HG03520 (cell line): ENCODE measurements at regions not wholly inside any gene's neighbourhood (a gene's known extent, or its start where the extent isn't known, plus 50 kb on each side); places are given as distances from the start of the nearest gene placed in this dataset.
A peak's percentile ranks its signal among the peaks of the same experiment; 100 is the strongest.

Experiments used
- ATAC-seq: cut with Tn5 transposase; IDR thresholded peaks from one replicate; pipeline ENCODE4 v1.9.1; 2021; ENCODE audit warnings: mild to moderate bottlenecking, moderate library complexity; ENCODE audit not compliant: unreplicated experiment

GRCh38 chr2:122098306-122098705 lies 342.9 kb downstream of the TSN start:
- ATAC-seq = no peak

DNA sequence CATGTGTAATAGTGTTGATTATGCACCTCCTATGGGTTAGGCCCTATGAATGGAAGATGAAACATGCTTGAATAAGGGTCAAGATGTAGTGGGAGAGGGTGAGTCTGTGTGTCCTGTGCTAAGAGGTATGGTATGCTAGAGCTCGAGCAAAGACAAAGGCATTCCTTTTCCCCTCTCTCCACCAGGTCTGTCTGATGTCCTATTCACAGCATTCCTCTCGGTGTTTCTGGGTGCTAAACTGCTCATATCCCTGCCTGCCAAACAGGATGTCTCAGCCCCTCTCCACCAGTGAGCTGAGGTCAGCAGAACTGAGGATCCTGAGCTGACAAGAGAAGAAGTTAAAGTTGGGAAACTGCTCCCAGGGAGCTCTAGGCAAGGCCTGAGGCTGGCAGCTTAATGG lies 344.9 kb downstream of the TSN start:
- no peak for ATAC-seq

- ATAC-seq = no peak
These were observed 345.3 kb downstream of the TSN start for GRCh38 chr2:122100756-122101155.

- ATAC-seq = no peak
These were observed 345.9 kb downstream of the TSN start for GRCh38 chr2:122101319-122101718.

DNA sequence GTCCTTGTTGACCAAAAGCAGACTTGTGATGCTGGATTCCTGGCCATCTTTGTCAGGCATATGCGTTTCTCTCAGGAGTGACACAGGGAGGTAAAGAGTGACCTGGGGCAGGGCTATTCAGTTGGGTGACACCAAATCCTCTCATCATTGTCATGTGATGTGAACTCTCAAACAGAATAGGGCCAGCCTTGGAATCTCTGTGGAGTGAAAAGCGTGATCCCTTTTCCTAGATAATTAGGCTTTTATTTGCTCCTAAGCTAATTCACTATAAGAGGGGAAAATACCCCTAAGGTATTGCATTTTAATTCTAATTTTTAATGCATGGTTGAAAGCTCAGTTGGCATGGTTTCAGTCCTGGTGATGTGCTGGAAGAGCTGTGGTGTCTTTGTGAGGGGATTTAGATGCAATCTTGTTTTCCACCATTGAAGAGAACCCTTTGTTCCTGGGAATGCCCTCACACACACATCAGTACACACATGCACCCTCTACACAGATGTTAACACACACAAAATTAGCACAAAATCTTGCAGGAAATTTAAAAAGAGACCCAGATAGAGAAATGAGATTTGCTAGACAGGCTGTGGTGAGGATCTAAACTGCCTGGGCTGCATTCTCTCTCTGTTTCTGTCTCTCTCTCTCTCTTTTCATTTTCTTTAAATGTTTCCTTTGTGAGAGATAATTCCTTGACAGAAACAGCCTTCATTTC lies 349.9 kb downstream of the TSN start:
- ATAC-seq = no peak

GRCh38 chr2:122105877-122106206 lies 350.4 kb downstream of the TSN start:
- no peak for ATAC-seq

DNA sequence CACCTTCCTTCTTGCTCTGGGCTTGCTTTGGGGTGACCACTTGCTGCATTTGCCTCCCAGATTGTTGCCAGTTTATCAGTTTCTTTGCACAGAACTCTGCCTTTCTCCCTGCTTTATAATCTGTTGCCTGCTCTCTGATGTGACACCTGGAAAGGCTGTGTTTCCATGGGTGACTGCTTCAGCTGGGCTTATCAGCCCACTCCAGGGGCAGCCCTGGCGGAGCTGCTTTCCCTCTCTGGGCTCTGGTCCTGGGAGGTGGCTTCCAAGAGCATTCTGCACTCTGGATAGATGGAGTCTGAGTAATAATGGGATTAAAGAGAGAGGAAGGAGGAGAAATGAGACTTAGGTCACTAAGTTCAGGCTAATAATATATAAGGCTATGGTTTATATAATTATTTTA lies 352.7 kb downstream of the TSN start:
- no peak for ATAC-seq

- ATAC-seq = no peak
These were observed 357.0 kb downstream of the TSN start for GRCh38 chr2:122112216-122113005.

GRCh38 chr2:122114421-122114820 lies 359.0 kb downstream of the TSN start:
- ATAC-seq = no peak

GRCh38 chr2:122117371-122117770 lies 361.9 kb downstream of the TSN start:
- no peak for ATAC-seq

DNA sequence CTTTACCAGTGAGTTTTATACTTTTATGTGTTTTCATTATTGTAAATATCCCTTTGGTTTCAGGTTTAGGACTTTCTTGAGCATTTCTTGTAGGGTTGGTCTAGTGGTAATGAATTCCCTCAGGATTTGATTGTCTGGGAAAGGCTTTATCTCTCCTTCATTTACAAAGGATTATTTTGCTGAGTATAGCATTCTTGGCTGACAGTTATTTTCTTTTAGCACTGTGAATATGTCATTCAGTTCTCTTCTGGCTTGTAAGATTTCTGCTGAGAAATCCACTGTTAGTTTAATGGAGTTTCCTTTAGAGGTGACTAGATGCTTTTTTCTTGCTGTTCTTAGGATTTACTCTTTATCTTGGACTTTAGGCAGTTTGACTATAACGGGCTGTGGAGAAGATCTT lies 373.9 kb downstream of the TSN start:
- ATAC-seq = no peak

- no peak for ATAC-seq
These were observed 376.8 kb downstream of the TSN start for GRCh38 chr2:122132147-122132691.

DNA sequence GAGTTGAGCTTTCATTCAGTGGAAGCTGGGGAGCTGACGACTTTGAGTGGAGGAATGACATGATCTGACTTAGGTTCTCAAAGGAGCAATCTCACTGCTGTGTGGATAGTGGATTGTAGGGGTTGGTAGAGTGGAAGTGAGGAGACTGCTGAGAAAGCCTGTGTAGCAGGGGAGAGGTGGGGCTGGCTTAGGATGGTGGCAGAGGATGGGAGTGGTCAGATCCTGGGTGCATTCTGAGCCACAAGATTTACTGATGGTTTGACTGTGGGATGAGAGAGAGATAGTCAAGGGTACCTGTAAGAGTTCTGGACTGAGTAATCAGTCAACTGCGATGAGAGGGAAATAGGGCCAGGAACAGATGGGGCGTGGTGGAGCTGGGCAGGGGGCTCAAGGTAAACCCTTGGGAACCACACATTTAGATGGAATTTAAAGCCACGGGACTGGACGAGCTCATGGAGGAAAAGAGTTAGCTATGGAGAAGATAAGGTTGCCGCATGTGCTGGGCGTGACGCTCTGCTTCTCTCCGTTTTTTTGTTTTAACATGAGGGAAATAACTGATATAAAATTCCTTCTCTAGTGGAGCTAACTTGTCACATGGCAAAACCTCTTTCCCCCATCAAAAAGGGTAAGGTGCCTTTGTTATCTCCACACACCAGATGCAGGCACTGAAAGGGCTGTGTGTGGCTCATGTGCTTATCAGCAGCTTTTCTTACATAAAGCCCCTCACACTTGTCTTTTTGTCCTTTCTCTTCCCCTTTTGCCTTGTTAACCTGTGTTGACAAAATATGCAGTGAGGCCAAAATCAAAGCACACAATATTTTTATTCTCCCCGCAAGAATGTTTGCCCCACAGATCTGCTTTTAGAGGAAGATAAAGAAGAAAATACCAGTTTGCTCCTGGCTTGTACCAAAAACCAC lies 379.8 kb downstream of the TSN start:
- no peak for ATAC-seq

DNA sequence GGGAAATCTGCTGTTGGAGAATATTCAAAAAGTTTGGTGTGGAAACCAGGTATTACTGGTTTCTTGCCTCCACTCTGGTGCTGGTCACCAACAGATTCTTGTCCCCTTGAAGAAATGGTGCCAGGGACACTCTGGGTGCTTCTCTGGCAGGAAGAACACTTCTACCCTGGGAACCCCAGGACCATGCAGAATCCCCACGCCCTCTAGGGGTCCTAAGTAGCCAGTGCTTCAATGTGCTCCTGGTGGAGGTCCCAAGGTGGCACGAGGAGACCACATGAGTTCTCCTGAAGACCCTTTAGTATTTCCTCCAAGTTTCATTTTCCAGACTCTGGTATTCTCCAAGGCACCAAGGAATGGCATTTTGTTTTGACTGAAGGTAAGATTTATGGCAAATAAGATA lies 380.6 kb downstream of the TSN start:
- ATAC-seq = peak; percentile 74

DNA sequence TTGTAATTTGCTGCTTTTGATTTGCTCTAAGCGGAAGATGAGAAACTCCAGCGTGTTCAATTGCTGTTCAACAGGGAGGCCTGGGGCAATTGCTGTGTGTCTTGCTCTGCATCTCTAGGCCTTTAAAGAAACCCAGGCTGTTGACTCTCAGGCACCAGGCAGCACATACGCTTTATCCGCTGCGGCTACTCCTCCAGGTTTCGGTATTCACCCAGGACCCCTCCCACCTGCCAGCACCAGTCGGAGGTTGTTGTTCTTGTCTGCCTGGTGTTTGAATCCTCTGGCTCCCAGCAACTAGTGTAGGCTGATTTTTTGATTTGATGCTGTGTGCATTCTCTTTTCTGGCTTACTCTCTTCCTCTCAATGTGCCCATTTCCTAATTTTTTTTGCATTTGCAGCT lies 383.1 kb downstream of the TSN start:
- ATAC-seq = no peak

- ATAC-seq = no peak
These were observed 384.4 kb downstream of the TSN start for GRCh38 chr2:122139739-122140420.

DNA sequence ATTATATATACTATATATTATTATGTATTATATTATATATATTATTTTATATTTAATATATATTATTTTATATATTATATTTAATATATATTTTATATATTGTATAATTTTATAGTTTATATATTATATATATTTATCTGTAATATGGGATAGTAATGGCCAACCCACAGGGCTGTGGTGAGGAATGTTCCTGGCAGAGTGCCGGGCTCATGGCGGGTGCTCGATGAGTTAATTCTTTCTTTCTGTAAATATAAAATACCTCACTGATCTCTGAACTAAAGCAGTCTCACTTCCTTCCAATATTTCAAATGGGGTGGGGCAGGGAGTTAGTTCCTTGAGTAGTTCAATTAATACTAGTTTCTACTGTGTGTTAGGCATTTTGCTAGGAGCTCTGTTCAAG lies 389.4 kb downstream of the TSN start:
- ATAC-seq = no peak

- no peak for ATAC-seq
These were observed 390.4 kb downstream of the TSN start for GRCh38 chr2:122145856-122146255.

DNA sequence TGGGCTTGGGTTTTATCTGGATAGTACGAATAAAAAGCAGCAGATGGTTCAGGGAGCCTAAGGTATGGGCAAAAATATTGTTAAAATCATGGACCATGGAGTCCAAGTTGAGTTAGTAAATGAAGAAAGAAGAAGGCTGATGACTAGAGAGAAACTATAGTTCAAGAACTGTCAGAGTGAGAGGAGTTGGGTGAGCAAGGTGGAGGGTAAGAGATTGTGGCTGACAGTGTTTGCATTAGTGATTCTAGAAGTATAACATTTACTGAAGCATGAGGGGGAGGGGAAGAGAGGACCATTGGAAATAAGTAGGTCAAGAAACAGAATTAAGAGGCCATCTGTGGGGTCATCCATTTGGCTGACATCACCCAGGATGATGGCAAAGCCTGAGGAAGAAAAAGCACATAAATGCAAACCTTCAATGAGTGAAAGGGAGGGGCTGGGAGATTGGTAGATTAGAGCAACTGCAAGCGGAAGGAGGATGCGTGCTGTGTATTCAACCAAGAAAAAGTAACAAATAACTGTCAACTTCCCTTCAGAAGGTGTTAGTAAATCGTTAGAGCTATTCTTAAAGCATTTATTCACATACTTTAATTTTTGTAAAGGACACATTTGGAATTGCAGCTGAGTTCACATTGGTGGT lies 392.8 kb downstream of the TSN start:
- no peak for ATAC-seq
